ENCODE measurements at regions not wholly inside any gene's neighbourhood (a gene's known extent, or its start where the extent isn't known, plus 50 kb on each side); places are given as distances from the start of the nearest gene placed in this dataset.
"Not testable (repeated sequence)": the region's sequence is repeated elsewhere in the genome, so short reads cannot be mapped to it uniquely, and the experiment has no call there.

DNA sequence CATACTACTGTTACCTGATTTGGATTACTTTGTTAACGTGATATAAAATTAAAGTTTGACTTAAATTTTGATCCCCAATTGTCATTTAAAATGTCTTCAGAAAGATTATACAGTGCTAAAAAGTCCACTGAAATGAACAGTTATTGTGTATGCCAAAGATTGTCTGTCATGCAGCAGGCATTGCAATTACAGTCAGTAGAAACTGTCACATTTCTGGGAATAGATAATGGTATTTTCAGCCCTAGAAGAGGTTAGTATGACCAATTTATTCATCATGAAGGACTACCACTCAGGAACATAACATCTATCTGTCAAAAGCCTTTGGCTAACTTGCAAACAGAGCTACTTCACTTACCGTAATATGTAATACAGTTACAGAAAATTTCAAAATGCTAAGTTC is 852.5 kb upstream of the TENM4 start:
- in situ Hi-C loops (cut with MboI; ENCODE audit: low pct_unique_long_range_greater_than_20kb, low sequenced_read_pairs, unreplicated experiment), result no loop called here
- DNase-seq (ENCODE audit: low spot score), result no peak
- TF ChIP-seq CTCF (IDR thresholded peaks at IDR 0.05; ENCODE audit: extremely low read depth, insufficient read depth, missing control alignments), result no peak

DNA sequence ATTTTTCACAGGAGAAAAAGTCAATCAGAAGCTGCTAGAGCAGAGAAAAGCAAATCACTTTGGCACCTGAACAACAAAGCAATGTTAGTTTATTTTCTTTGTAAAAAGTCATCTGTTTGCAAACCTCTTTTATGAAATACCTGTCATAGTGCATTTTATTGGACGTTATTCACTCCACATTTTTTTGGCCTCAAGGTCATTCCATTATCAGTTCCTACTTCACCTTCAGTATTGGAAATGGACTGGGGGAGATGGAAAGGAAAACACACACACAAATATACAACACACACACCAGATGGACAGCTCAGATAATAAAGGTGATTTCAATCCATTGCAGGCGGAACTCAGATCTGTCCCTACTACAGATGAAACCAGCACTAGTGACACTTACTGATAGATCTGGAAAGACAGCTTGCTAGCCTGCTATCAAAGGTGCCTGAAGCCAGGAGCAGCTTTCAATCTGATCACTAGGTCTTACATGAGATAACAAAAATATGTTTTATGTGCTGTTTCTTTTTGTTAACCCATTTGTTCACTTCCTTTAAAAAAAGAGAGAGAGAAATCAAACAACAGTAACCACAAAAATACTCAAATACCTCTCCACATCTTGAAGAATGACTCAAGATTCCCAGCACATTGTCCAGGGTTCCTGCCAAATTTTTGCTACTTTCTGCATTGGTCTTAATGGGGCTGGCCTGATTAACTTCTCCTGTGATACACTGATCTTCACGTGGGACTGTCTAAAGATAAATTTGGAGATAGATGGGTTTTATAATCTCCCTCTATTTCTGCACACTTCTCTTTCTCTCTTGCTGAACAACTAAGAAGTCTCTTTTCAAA is 844.3 kb upstream of the TENM4 start:
- no peak for DNase-seq (ENCODE audit: low spot score)
- in situ Hi-C loops (cut with MboI; ENCODE audit: low pct_unique_long_range_greater_than_20kb, low sequenced_read_pairs, unreplicated experiment), result no loop called here
- TF ChIP-seq CTCF (IDR thresholded peaks at IDR 0.05; ENCODE audit: extremely low read depth, insufficient read depth, missing control alignments), result no peak

DNA sequence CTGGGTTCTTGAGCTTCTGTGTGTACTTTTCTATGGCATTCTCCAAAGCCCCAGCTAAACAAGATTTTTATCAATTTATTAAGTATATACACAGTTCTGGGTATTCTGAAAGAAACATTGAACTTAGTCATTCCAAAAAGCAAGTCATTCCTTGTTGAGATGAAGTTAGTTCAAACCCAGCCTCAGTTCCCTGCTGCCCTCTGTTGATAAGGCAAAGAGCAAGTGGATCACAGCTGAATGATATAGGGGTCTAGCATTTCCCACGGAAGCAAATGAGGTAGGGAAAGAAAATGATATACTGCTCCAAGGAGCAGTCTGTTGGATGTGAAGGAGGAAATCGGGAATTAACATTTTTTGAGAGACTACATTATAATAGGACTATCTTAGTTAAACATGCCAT is 841.8 kb upstream of the TENM4 start:
- in situ Hi-C loops (cut with MboI; ENCODE audit: low pct_unique_long_range_greater_than_20kb, low sequenced_read_pairs, unreplicated experiment), result no loop called here
- no peak for TF ChIP-seq CTCF (IDR thresholded peaks at IDR 0.05; ENCODE audit: extremely low read depth, insufficient read depth, missing control alignments)

DNA sequence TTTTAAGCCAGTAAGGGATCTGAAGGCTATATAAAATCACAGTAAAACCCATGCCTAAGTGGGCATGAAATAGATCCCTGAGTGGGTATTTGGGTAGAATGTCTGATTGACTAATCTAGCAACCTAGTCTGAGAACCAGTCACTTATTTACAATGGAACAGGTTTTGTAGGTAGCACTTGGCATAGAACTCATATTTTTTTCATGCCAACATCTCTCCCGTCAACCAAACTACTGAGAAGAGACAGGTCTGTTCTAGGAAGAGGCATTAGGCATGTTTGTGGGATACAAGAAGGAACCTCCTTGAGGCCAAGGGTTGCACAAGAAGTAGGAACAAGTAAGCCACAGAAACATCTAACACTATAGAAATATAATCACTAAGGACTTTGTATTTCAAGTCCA is 840.4 kb upstream of the TENM4 start:
- no peak for DNase-seq (ENCODE audit: low spot score)
- in situ Hi-C loops (cut with MboI; ENCODE audit: low pct_unique_long_range_greater_than_20kb, low sequenced_read_pairs, unreplicated experiment), result no loop called here
- TF ChIP-seq CTCF (IDR thresholded peaks at IDR 0.05; ENCODE audit: extremely low read depth, insufficient read depth, missing control alignments), result no peak

More for the DNA sequence above, 841.8 kb upstream of the TENM4 start:
- no peak for DNase-seq (ENCODE audit: low spot score)

DNA sequence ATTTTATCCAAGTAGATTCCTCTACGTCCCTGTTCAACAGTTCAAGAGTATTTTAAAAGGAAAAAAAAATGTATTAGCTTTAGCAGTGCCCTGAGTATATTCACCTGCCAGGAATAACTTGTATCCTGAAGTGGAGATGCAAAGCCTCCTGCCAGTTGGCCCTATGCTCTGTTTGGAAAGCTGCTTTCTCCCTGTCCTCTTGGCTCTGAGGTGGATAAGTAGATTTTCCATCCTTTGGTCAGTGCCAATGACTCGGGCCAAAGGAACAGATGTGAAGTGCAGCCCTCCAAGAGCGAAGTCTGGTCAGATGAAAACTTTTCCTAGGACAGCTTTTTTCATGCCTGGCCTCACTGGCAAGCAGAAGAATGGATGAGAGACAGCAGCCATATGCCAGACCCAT is 839.9 kb upstream of the TENM4 start:
- TF ChIP-seq CTCF (IDR thresholded peaks at IDR 0.05; ENCODE audit: extremely low read depth, insufficient read depth, missing control alignments), result no peak
- DNase-seq (ENCODE audit: low spot score), result no peak
- in situ Hi-C loops (cut with MboI; ENCODE audit: low pct_unique_long_range_greater_than_20kb, low sequenced_read_pairs, unreplicated experiment), result no loop called here

DNA sequence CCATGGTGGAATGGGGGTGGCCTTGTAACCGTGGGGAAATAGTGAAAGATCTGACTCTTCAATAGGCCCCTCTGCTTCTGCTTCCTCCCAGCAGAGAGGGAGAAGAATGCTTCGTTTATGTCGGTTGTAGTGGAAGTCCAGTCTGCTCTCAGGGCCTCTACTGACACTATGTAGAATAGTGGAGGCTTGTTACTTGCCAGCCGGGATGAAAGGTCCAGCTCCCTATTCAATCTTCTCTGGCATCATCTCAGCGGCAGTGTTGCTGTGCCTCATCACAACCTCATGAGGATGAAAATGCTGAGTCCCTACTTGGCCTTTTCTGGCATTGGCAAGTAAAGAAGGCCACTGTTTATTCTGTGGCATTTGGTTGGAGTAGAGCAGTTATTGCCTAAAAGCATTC is 820.9 kb upstream of the TENM4 start:
- no peak for DNase-seq (ENCODE audit: low spot score)
- no peak for TF ChIP-seq CTCF (IDR thresholded peaks at IDR 0.05; ENCODE audit: extremely low read depth, insufficient read depth, missing control alignments)
- in situ Hi-C loops (cut with MboI; ENCODE audit: low pct_unique_long_range_greater_than_20kb, low sequenced_read_pairs, unreplicated experiment), result no loop called here

GRCh38 chr11:80257319-80258015 is 816.6 kb upstream of the TENM4 start:
- in situ Hi-C loops (cut with MboI; ENCODE audit: low pct_unique_long_range_greater_than_20kb, low sequenced_read_pairs, unreplicated experiment); DNase-seq (ENCODE audit: low spot score): not testable (repeated sequence)

Measured in GM13977 (cell line).